Stomach (tissue), 4 donors: ENCODE measurements at regions not wholly inside any gene's neighbourhood (a gene's known extent, or its start where the extent isn't known, plus 50 kb on each side); places are given as distances from the start of the nearest gene placed in this dataset.

Source experiments
- CTCF ChIP-seq, 7 experiments: fragments of 450-650 bp in 4 of 7; fragments of 200-600 bp in 3 of 7; sonication (generic) in 3 of 7; IDR thresholded peaks; one replicate each; pipeline ENCODE4 v1.5.1; 2016 to 2019; ENCODE audit warnings: antibody characterized with exemption in 7 of 7, control low read depth in 2 of 7, mild to moderate bottlenecking in 1 of 7
- EP300 ChIP-seq: sonication (generic); formaldehyde crosslinking; IDR thresholded peaks from one replicate; pipeline ENCODE4 v1.6.1; 2017; ENCODE audit warnings: antibody characterized with exemption

GRCh38 chr1:175872588-175872987, 129.2 kb upstream of the TNR start:
- TF ChIP-seq CTCF (IDR thresholded peaks at IDR 0.05): no peak
- TF ChIP-seq EP300: no peak
